NCI-H82 treated with DMSO at 0.1 percent for 48 hours (cell line): ENCODE measurements at regions not wholly inside any gene's neighbourhood (a gene's known extent, or its start where the extent isn't known, plus 50 kb on each side); places are given as distances from the start of the nearest gene placed in this dataset.

Source experiments
- DNase-seq: peaks from one replicate; lab custom pipeline; 2025; ENCODE audit not compliant: unreplicated experiment; lab: John Stamatoyannopoulos, UW

DNA sequence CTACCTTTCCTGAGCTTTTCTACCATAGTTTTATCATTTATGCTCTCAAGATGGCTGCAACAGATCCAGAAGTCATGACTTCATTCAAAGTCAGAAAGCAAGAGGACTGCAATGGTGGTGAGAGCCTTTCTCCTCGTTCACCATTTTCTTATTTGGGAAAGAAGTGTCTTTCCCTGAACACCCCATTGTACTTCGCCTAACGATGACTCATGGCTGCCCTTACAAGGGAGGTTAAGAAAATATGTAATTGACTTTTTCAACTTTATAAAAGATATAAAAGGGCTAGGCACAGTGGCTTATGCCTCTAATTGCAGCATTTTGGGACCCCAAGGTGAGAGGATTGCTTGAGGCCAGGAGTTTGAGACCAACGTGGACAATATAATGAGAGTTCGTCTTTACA, 541.7 kb downstream of the METTL15 start:
- no peak for DNase-seq

GRCh38 chr11:28636566-28636965, 528.4 kb downstream of the METTL15 start:
- DNase-seq = no peak

DNA sequence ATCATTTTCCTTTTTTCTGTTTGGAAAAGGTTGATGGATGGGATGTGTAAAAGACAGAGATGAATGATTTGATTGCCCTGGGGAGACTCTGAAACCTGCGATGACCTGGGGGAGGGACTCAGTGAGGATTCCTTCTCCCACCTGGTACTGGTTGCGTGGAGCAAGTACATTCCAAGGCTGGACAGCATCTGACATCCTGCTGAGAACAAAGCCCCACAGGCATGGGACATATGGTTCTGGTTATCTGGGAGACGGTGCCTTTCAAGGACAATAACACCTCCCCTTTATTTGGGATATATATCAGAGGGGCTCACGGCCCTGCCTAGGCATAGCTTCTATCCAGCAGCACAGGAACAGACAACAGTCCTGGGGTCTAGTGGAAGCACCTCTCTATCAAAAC, 527.8 kb downstream of the METTL15 start:
- DNase-seq = no peak

GRCh38 chr11:28632338-28632737, 524.1 kb downstream of the METTL15 start:
- no peak for DNase-seq

- no peak for DNase-seq
Measured at GRCh38 chr11:28631148-28631547, 523.0 kb downstream of the METTL15 start.

DNA sequence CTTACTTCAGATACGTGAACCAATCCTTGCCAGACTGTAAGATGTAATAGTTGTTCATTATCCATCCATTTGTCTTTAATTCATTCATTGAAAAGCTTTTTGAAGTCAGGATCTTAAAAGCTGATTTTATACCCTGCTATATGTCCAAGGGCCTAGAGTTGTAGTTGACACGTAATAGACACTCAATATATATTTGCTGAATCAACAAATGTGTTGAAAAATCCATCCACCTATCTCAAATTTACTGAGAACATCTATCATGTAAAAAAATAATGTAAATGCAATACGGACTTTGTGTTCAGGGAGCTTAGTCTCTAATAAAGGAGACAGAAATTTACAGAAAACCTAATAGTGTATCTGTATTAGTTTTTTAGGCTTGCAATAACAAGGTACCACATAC, 521.0 kb downstream of the METTL15 start:
- DNase-seq = no peak

GRCh38 chr11:28628412-28628811, 520.2 kb downstream of the METTL15 start:
- DNase-seq = no peak

DNA sequence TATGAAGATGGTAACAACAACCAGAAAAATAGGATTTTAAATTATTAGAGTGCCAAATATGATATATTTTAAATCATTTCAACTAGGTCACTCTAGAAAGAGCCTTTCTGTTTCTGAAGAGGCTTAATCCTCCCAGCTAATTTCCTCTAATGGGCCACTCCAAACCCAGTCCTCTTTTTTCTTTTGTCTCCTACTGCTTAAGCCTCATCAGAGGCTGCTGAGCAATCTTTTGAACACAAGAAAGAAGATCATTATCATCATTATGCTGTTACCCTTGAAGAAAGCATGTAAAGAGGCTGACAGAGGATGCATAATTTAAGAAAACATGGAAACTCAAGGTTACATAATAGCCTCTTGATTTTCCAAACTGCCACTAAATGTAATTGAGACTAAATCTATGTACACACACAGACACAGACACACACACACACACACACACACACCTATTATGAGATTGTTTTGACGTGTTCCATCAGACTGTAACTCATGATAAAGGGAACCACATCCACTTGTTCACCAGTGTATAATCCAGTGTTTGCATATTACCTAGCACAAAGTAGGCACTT, 519.6 kb downstream of the METTL15 start:
- DNase-seq = no peak

GRCh38 chr11:28625532-28625931, 517.3 kb downstream of the METTL15 start:
- DNase-seq = no peak

GRCh38 chr11:28621753-28622152, 513.6 kb downstream of the METTL15 start:
- DNase-seq = no peak

DNA sequence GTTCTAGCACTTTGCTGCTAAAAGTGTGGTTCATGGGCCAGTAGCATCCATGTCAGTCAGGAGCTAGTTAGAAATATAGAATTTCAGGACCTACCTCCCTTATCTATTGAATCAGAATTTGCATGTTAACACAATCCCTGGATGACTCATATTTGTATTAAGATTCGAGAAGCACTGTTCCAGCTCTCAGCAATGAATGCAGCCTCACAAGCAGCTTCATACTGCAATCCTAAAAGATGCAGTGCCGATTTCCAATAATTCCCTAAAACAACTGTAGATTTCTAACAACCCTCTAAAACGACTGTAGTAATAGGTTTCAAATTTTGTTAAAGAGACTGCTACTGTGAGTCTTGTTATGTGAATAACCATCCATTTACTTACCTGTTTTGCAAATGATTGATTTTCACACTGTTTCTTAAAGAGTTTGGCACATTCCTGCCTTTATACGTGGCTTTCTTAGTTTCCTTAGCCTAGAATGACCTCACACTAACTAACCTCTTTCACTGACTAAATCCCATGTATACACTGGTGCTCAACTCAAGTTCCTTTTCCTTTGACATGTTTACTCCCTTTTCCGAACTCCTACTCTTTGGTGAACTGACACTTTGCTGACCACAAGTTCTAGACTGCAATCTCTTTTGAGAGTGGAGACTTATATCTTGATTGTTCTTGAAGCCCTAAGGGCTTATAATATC, 511.8 kb downstream of the METTL15 start:
- DNase-seq = no peak

- DNase-seq = no peak
Measured at GRCh38 chr11:28618416-28618815, 510.2 kb downstream of the METTL15 start.

- no peak for DNase-seq
Measured at GRCh38 chr11:28616160-28616965, 508.2 kb downstream of the METTL15 start.

GRCh38 chr11:28615542-28615941, 507.4 kb downstream of the METTL15 start:
- DNase-seq = no peak

DNA sequence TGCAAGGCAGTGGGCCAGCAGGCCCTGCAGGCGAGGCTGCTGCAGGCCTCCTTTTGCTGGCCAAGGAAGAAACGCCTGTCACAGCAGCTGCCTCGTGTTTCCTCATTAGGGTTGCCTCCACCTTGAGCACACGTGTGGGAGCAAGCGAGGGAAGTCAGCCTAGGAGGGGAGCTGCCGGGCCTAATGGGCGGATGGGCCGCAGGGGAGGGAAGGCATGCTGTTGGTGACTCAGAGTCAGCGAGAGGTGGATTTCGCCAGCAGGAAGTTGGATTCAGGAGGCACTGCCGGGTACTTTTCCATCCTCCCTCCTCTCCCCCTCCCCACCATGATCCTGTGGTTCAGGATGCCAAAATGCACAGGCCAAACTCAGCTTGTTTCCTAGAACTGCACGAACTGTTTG, 498.7 kb downstream of the METTL15 start:
- no peak for DNase-seq

DNA sequence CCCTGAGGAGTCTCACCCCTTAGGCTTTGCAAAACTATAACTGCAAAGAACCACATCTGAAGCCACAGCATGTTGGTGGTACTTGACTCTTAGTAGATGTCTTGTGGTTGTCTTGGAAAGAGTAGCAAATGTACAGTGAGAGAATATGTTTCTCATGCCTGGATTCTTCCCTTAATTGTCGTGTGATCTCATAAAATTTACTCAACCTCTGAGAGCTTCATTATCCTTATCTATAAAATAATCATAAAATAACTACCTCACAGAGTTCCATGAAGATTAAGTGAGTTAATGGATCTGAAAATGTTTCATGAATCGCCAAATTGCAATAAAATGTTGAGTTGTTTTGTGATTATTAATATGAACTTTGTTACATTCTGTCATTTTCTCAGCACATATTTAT, 491.5 kb downstream of the METTL15 start:
- no peak for DNase-seq

DNA sequence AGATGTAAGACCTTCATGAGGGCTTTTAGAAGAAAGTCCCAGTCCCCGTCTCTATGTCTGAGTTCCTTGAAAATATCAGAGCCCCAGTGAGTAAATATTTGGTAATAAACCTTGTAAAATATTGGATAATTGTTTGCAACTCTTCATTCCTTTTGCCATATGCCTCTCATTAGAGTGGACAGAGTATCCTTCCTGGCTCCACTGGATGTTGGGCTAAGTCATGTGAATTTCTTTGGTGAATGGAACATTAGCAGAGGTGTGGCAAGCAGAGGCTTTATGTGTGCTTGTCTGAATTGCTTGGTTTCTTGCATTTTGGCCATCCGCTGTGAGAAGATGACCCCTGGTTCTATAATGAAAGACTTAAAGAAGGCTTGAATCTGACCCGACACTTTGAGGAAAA, 490.3 kb downstream of the METTL15 start:
- DNase-seq = no peak

GRCh38 chr11:28596816-28597215, 488.6 kb downstream of the METTL15 start:
- DNase-seq = no peak

GRCh38 chr11:28592141-28592540, 484.0 kb downstream of the METTL15 start:
- DNase-seq = no peak

DNA sequence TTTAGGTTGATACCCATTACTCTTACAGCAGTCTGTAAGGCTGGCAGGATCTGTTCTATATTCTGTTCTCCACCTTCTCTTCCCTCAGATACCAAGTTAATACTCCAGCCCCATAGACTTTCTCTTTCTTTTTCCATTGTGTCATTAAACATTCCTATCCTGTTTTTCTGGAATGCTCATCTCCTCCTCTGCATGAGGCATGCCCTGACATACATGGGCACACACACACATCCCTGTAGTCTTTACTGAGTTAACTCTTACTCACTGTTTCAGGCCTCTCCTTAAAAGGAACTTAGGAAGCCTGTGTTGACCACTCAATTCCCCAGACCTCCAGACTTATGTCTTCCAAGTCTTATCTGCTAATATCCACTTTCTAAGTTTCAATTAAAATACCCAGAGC, 476.8 kb downstream of the METTL15 start:
- no peak for DNase-seq

- DNase-seq = no peak
Measured at GRCh38 chr11:28582506-28582905, 474.3 kb downstream of the METTL15 start.
